AG10803 (cell line): ENCODE measurements at regions not wholly inside any gene's neighbourhood (a gene's known extent, or its start where the extent isn't known, plus 50 kb on each side); places are given as distances from the start of the nearest gene placed in this dataset.

ENCODE experiments used
- DNase-seq: peaks from one replicate; pipeline ENCODE4 v3.0.0; 2010; ENCODE audit warnings: low read depth
- H3K4me3 ChIP-seq: 2 replicates; pipeline ENCODE4 v1.5.1; 2011; ENCODE audit warnings: mild to moderate bottlenecking, low read length, control low read depth
- TF ChIP-seq, protein P1 (sequence below): conservative IDR thresholded peaks from 2 replicates; pipeline ENCODE4 v1.5.1; 2011; ENCODE audit warnings: mild to moderate bottlenecking, low read length, control low read depth, inconsistent platforms

DNA sequence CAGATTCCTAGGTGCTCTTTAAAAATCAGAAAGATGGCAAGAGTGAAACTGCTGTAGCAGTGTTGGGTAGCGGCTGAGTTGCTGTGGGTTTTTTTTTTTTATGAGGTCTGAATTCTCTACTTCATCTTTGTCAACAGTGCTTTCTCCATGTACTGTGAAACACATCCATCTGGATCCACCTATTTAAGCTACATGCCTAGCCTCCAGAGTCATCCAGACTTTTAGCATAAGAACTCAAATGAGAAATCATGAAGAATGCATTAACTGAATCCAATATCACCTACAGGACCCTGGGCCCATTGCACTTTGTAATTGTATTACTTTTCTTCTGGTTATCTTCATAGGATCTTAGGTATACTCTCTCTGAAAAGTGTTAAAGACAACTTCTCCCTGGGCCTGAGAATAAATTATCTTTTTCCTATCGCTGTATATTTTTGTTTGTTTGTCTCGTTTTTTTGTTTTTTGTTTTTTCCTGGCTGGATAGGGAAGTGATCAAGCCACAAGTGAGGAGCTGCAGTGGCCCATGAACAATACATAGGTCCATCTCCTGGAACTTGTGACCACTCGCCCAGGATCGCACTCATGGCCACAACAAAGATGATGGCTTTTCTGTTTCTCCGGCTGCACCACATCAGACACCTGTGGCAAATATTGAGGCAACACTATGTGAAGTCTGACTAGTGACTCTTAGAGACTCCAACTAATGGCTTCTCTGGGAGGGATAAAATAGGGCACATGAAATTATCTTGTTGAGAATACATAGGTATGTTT lies 609.9 kb upstream of the AGTR1 start:
- TF ChIP-seq, protein P1, sequence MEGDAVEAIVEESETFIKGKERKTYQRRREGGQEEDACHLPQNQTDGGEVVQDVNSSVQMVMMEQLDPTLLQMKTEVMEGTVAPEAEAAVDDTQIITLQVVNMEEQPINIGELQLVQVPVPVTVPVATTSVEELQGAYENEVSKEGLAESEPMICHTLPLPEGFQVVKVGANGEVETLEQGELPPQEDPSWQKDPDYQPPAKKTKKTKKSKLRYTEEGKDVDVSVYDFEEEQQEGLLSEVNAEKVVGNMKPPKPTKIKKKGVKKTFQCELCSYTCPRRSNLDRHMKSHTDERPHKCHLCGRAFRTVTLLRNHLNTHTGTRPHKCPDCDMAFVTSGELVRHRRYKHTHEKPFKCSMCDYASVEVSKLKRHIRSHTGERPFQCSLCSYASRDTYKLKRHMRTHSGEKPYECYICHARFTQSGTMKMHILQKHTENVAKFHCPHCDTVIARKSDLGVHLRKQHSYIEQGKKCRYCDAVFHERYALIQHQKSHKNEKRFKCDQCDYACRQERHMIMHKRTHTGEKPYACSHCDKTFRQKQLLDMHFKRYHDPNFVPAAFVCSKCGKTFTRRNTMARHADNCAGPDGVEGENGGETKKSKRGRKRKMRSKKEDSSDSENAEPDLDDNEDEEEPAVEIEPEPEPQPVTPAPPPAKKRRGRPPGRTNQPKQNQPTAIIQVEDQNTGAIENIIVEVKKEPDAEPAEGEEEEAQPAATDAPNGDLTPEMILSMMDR = no peak
- H3K4me3 ChIP-seq = no peak overlapping the region
- DNase-seq = no peak

DNA sequence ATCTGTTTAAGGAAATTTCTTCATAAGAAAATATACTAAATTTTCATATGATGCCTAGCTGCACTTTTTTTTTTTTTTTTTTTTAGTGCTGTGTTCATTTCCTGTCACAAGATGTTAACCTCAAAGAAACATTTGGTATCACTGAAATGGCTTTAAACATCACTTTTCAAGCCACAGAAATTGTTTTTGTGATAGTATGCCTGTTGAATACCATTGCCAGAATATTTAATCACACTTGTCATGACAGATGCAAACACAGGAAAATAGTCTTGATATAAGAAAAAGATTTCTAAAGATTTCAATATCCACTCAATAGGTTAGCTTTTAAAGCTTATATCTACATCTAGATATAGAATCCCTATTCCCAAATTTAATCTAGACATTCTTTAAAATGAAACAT lies 608.5 kb upstream of the AGTR1 start:
- no peak overlapping the region for H3K4me3 ChIP-seq
- TF ChIP-seq, protein P1 = no peak
- DNase-seq = no peak

GRCh38 chr3:148090156-148090555 lies 607.5 kb upstream of the AGTR1 start:
- no peak for DNase-seq
- TF ChIP-seq, protein P1 = no peak
- H3K4me3 ChIP-seq = no peak overlapping the region

DNA sequence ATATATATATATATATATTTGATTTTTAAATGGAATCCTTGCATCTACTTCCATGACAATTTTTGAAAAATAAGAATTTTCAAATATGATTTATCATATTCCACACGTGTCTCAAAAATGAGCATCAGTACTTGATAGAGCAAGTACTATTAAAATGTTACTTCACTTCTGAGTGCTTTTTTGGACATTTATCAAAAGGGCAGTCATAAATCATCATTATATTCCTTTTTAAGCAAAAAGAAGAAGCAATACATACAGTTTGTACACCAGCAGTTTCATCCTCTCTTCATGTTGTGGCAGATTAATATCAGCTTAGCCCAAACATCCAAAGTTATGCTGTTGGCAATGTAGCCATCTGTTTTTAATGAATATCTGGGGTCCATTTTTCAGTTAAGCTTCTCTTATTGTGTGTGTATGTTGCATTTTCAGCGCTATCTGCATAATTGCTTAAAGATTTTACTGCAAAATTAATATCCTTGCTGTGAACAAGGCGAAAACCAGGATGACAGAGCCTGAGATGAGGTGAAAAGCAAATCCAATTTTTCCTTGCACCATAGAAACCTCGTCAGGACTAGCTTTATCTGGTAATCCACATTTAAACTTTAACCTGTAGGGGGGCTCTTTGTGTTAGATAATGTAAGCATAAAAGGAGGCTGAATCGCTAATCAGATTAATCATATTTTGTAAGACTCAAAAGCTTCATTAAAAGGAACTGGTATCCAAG lies 604.9 kb upstream of the AGTR1 start:
- DNase-seq = no peak
- H3K4me3 ChIP-seq = no peak overlapping the region
- TF ChIP-seq, protein P1 = no peak

DNA sequence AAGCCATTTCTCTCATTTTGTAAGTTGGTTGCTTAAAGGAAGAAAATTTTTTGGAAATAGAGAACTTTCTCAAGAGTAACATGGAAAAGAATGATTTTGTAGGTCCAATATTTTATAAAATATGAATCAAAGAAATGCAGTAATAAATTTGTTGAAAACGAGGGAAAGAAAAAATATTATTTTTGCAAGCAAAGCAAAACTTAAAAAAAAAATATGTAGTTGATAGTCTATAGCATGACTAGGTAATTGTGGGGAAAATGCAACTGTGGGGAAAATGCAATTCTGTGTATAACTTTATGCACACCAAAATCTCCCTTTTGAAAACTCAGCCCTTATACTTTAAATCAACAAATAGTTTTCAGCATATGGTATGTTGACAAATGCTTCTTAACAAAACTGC lies 604.0 kb upstream of the AGTR1 start:
- no peak overlapping the region for H3K4me3 ChIP-seq
- no peak for DNase-seq
- TF ChIP-seq, protein P1 = no peak

DNA sequence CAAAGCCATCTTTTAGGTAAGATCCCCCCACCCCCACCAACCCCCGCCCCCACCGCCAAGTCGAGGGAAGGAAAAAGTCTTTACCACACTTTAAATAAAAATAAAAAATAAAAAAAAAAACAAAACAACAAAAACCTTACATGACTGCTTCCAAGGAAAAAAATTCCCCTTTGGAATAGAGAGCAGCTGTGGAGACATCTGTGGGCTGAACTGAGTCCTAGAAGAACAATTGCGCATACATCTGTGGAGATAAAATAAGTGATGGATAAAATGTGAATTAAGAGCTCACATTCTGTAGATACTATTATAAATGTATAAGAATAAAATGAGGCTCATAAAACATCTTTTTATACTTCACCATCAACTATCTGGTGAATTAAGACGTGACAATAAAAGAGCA lies 601.7 kb upstream of the AGTR1 start:
- no peak overlapping the region for H3K4me3 ChIP-seq
- DNase-seq = no peak
- TF ChIP-seq, protein P1 = no peak

GRCh38 chr3:148100476-148100875 lies 597.2 kb upstream of the AGTR1 start:
- TF ChIP-seq, protein P1 = no peak
- no peak for DNase-seq
- no peak overlapping the region for H3K4me3 ChIP-seq
